ENCODE measurements at regions not wholly inside any gene's neighbourhood (a gene's known extent, or its start where the extent isn't known, plus 50 kb on each side); places are given as distances from the start of the nearest gene placed in this dataset.
A peak's percentile ranks its signal among the peaks of the same experiment; 100 is the strongest.

- DNase-seq: no peak
These were observed 186.6 kb upstream of the RMST start for GRCh38 chr12:97275728-97276590.

- no peak for DNase-seq
These were observed 185.8 kb upstream of the RMST start for GRCh38 chr12:97276661-97277429.

- no peak for DNase-seq
These were observed 179.3 kb upstream of the RMST start for GRCh38 chr12:97283297-97283696.

GRCh38 chr12:97288531-97288930 is 174.1 kb upstream of the RMST start:
- no peak for DNase-seq

- DNase-seq: no peak
These were observed 170.0 kb upstream of the RMST start for GRCh38 chr12:97292588-97292987.

GRCh38 chr12:97293541-97293940 is 169.1 kb upstream of the RMST start:
- DNase-seq: no peak

GRCh38 chr12:97299847-97300246 is 162.8 kb upstream of the RMST start:
- DNase-seq: no peak

- DNase-seq: no peak
These were observed 162.2 kb upstream of the RMST start for GRCh38 chr12:97300431-97300830.

- DNase-seq: no peak
These were observed 161.7 kb upstream of the RMST start for GRCh38 chr12:97300891-97301290.

GRCh38 chr12:97301576-97301975 is 161.0 kb upstream of the RMST start:
- DNase-seq: no peak

GRCh38 chr12:97305651-97306050 is 157.0 kb upstream of the RMST start:
- DNase-seq: no peak

- DNase-seq: peak; percentile 46
These were observed 156.5 kb upstream of the RMST start for GRCh38 chr12:97306147-97306546.

- DNase-seq: peak; percentile 79
These were observed 153.9 kb upstream of the RMST start for GRCh38 chr12:97308576-97309198.

- DNase-seq: no peak
These were observed 152.7 kb upstream of the RMST start for GRCh38 chr12:97309921-97310320.

GRCh38 chr12:97312570-97313135 is 150.0 kb upstream of the RMST start:
- no peak for DNase-seq

- no peak for DNase-seq
These were observed 149.0 kb upstream of the RMST start for GRCh38 chr12:97313471-97314190.

- no peak for DNase-seq
These were observed 146.3 kb upstream of the RMST start for GRCh38 chr12:97316321-97316720.

- no peak for DNase-seq
These were observed 141.0 kb upstream of the RMST start for GRCh38 chr12:97321621-97322020.

- no peak for DNase-seq
These were observed 140.2 kb upstream of the RMST start for GRCh38 chr12:97322388-97322787.

- no peak for DNase-seq
These were observed 139.4 kb upstream of the RMST start for GRCh38 chr12:97323154-97323553.

GRCh38 chr12:97324471-97324870 is 138.1 kb upstream of the RMST start:
- DNase-seq: no peak

- no peak for DNase-seq
These were observed 127.5 kb upstream of the RMST start for GRCh38 chr12:97335115-97335514.
